CD14-positive monocyte (primary cell): ENCODE measurements at regions not wholly inside any gene's neighbourhood (a gene's known extent, or its start where the extent isn't known, plus 50 kb on each side); places are given as distances from the start of the nearest gene placed in this dataset.

Experiments
- DNase-seq, 3 donors: peaks; one replicate each; pipeline ENCODE4 v3.0.0-alpha.2; 2011 to 2022
- H2AFZ ChIP-seq: 2 replicates; pipeline ENCODE4 v1.6.0; 2012; ENCODE audit warnings: mild to moderate bottlenecking, low read depth, low read length, inconsistent platforms; ENCODE audit not compliant: insufficient read depth, poor library complexity, severe bottlenecking
- H3K27ac ChIP-seq, 2 donors: 1 replicate in 1 of 2; 2 replicates in 1 of 2; pipeline ENCODE4 v1.5.1; 2012 to 2013; ENCODE audit warnings: low read length in 2 of 2, control low read depth in 1 of 2, inconsistent platforms in 1 of 2, low read depth in 1 of 2, mild to moderate bottlenecking in 1 of 2
- H3K27me3 ChIP-seq, 2 donors: one replicate each; pipeline versions ENCODE4 v1.6.0 to v1.6.1; 2011 to 2013; ENCODE audit warnings: low read length in 2 of 2; ENCODE audit not compliant: control insufficient read depth in 2 of 2, insufficient read depth in 2 of 2
- H3K36me3 ChIP-seq, 2 donors: replicated peaks in 1 of 2; 1 replicate in 1 of 2; 2 replicates in 1 of 2; pipeline versions ENCODE4 v1.5.1 to v1.6.1; 2012 to 2013; ENCODE audit warnings: low read length in 2 of 2, control low read depth in 1 of 2, inconsistent platforms in 1 of 2, mild to moderate bottlenecking in 1 of 2; ENCODE audit not compliant: insufficient read depth in 2 of 2, control insufficient read depth in 1 of 2
- H3K4me1 ChIP-seq, 2 donors: 1 replicate in 1 of 2; 2 replicates in 1 of 2; pipeline versions ENCODE4 v1.5.1 to v1.6.1; 2012 to 2013; ENCODE audit warnings: low read length in 2 of 2, control low read depth in 1 of 2, inconsistent platforms in 1 of 2, mild to moderate bottlenecking in 1 of 2, moderate library complexity in 1 of 2; ENCODE audit not compliant: insufficient read depth in 2 of 2, control insufficient read depth in 1 of 2
- H3K4me2 ChIP-seq: replicated peaks from 2 replicates; pipeline ENCODE3; 2012; ENCODE audit warnings: low read length, moderate library complexity, mild to moderate bottlenecking; ENCODE audit not compliant: poor library complexity, severe bottlenecking; ENCODE audit errors: extremely low read depth
- H3K4me3 ChIP-seq, 3 experiments: fragments of 200-600 bp in 1 of 3; sonication (generic) in 1 of 3; replicated peaks in 1 of 3; 1 replicate in 2 of 3; 2 replicates in 1 of 3; pipeline ENCODE4 v1.5.1; 2011 to 2013; ENCODE audit warnings: low read length in 3 of 3, mild to moderate bottlenecking in 3 of 3, control low read depth in 2 of 3, low read depth in 2 of 3, inconsistent platforms in 1 of 3, moderate library complexity in 1 of 3
- H3K79me2 ChIP-seq: 2 replicates; pipeline ENCODE4 v1.6.0; 2012; ENCODE audit warnings: mild to moderate bottlenecking, control low read depth, inconsistent platforms, low read length, moderate library complexity; ENCODE audit not compliant: insufficient read depth
- H3K9ac ChIP-seq: 2 replicates; pipeline ENCODE4 v1.6.0; 2017; ENCODE audit warnings: low read length, mild to moderate bottlenecking; ENCODE audit not compliant: insufficient read depth, poor library complexity, severe bottlenecking
- H3K9me3 ChIP-seq, 2 donors: replicated peaks in 1 of 2; 1 replicate in 1 of 2; 2 replicates in 1 of 2; pipeline versions ENCODE4 v1.5.1 to v1.6.1; 2012 to 2013; ENCODE audit warnings: low read length in 2 of 2, control low read depth in 1 of 2; ENCODE audit not compliant: control insufficient read depth in 1 of 2, insufficient read depth in 1 of 2
- H4K20me1 ChIP-seq: 2 replicates; pipeline ENCODE4 v1.6.0; 2012; ENCODE audit warnings: mild to moderate bottlenecking, low read length, control low read depth, moderate library complexity; ENCODE audit not compliant: insufficient read depth
- H3K27ac Mint-ChIP-seq, 7 donors: one replicate each; pipeline ENCODE4 v1.8.0; 2020; ENCODE audit warnings: mild to moderate bottlenecking in 7 of 7, mixed read lengths in 7 of 7, moderate library complexity in 6 of 7, inconsistent platforms in 2 of 7
- H3K27me3 Mint-ChIP-seq, 3 donors: one replicate each; pipeline ENCODE4 v1.8.0; 2021 to 2022; ENCODE audit warnings: low read depth in 3 of 3, mild to moderate bottlenecking in 3 of 3, mixed read lengths in 3 of 3, moderate library complexity in 3 of 3, inconsistent platforms in 1 of 3
- H3K36me3 Mint-ChIP-seq, 2 donors: one replicate each; pipeline ENCODE4 v1.8.0; 2020; ENCODE audit warnings: mixed read lengths in 2 of 2, inconsistent platforms in 1 of 2, mild to moderate bottlenecking in 1 of 2
- H3K4me1 Mint-ChIP-seq: one replicate; pipeline ENCODE4 v1.8.0; 2020; ENCODE audit warnings: mild to moderate bottlenecking, mixed read lengths
- H3K4me3 Mint-ChIP-seq, 2 donors: one replicate each; pipeline ENCODE4 v1.8.0; 2020; ENCODE audit warnings: mild to moderate bottlenecking in 2 of 2, mixed read lengths in 2 of 2, moderate library complexity in 1 of 2
- H3K9me3 Mint-ChIP-seq, 7 donors: one replicate each; pipeline ENCODE4 v1.8.0; 2020 to 2022; ENCODE audit warnings: mixed read lengths in 7 of 7, mild to moderate bottlenecking in 6 of 7, moderate library complexity in 6 of 7, inconsistent platforms in 2 of 7
- CTCF ChIP-seq: fragments of 200-600 bp; IDR thresholded peaks from one replicate; pipeline ENCODE4 v1.8.0; 2022; ENCODE audit warnings: antibody characterized with exemption, mild to moderate bottlenecking
- WGBS: methylation state at CpG from one replicate; pipeline ENCODE4 v1.1.5; 2013; ENCODE audit warnings: missing lambda C conversion rate; ENCODE audit not compliant: insufficient coverage; 5-methylcytosine and 5-hydroxymethylcytosine counted together
- intact Hi-C, 2 donors: fragments of 100-400 bp; cut with micrococcal nuclease; formaldehyde crosslinking; loops; one replicate each; pipeline versions ENCODE4 v1.15.0 to v1.15.1; 2023

- Histone ChIP-seq H2AFZ (peak overlapping the region; percentile 19), H3K4me3 (peak overlapping the region in 1 of 3 experiments; percentile 13), H3K4me1 (peaks cover 55 to 69% of the 10 kb centered on the region in 2 donors), H3K27me3 (no peaks in the 10 kb centered on the region), H3K4me2 (peak overlapping the region; percentile 27), H4K20me1 (no peaks in the 10 kb centered on the region), H3K79me2 (no peaks in the 10 kb centered on the region), H3K36me3 (no peaks in the 10 kb centered on the region), H3K9me3 (no peaks in the 10 kb centered on the region), H3K9ac (no peak overlapping the region), H3K27ac (peak overlapping the region; percentile 66 to 75)
- peaks cover 0 to 6% of the 10 kb centered on the region in 2 donors for H3K36me3 Mint-ChIP-seq
- H3K4me1 Mint-ChIP-seq, result peaks cover 66% of the 10 kb centered on the region
- peak overlapping the region; percentile 86 to 98 (median 93) for H3K27ac Mint-ChIP-seq
- TF ChIP-seq CTCF, result no peak
- H3K27me3 Mint-ChIP-seq, result peaks cover 0 to 3% (median 0%) of the 10 kb centered on the region in 3 donors
- peaks cover 0 to 4% (median 0%) of the 10 kb centered on the region in 7 donors for H3K9me3 Mint-ChIP-seq
- intact Hi-C loops, result loop anchor here (10.0 kb wide), 4 partner anchors 179 to 391 kb away; partner anchors contain the start of gene CDK20 (in 1 of the 2)
- peak overlapping the region in 1 of 2 donors; percentile 12 for H3K4me3 Mint-ChIP-seq
- WGBS, result no CpG with 5 or more reads among the region's 2 CpGs
- DNase-seq, result peak; percentile 56 to 66 (median 61)
Measured at GRCh38 chr9:87796196-87796595, 70.3 kb downstream of the CTSL start.

GRCh38 chr9:87798261-87798833, 72.4 kb downstream of the CTSL start:
- TF ChIP-seq CTCF, result no peak
- no peak for DNase-seq
- Histone ChIP-seq H3K27ac (no peak overlapping the region), H3K4me3 (no peak overlapping the region), H3K9ac (no peak overlapping the region), H3K27me3 (no peaks in the 10 kb centered on the region), H3K4me2 (no peak overlapping the region), H3K79me2 (no peaks in the 10 kb centered on the region), H4K20me1 (no peaks in the 10 kb centered on the region), H2AFZ (no peak overlapping the region), H3K4me1 (peaks cover 36 to 50% of the 10 kb centered on the region in 2 donors), H3K36me3 (no peaks in the 10 kb centered on the region), H3K9me3 (no peaks in the 10 kb centered on the region)
- Mint-ChIP-seq H3K4me3 (no peak overlapping the region), H3K36me3 (peaks cover 0 to 4% of the 10 kb centered on the region in 2 donors), H3K27me3 (peaks cover 3 to 7% (median 3%) of the 10 kb centered on the region in 3 donors), H3K4me1 (peaks cover 45% of the 10 kb centered on the region), H3K9me3 (peaks cover 0 to 3% (median 0%) of the 10 kb centered on the region in 7 donors), H3K27ac (peak overlapping the region in 1 of 7 donors; percentile 81)
- intact Hi-C loops, result loop anchor here (10.0 kb wide), 4 partner anchors 176 to 394 kb away; partner anchors contain the start of gene CDK20 (in 1 of the 2)
- no CpG with 5 or more reads among the region's 1 CpG for WGBS
